HEK293 (cell line): ENCODE measurements at regions not wholly inside any gene's neighbourhood (a gene's known extent, or its start where the extent isn't known, plus 50 kb on each side); places are given as distances from the start of the nearest gene placed in this dataset.
"Not testable (repeated sequence)": the region's sequence is repeated elsewhere in the genome, so short reads cannot be mapped to it uniquely, and the experiment has no call there.

Source experiments
- CTCF ChIP-seq: fragments of 450-650 bp; formaldehyde crosslinking; IDR thresholded peaks from 2 replicates; pipeline ENCODE4 v1.5.1; 2016; ENCODE audit warnings: missing biosample characterization, missing genetic modification characterization
- ZNF341 ChIP-seq: fragments of 450-650 bp; formaldehyde crosslinking; IDR thresholded peaks from 2 replicates; pipeline ENCODE4; 2016; ENCODE audit warnings: low read depth, missing biosample characterization, missing genetic modification characterization
- ZNF791 ChIP-seq: fragments of 450-650 bp; formaldehyde crosslinking; IDR thresholded peaks from 2 replicates; pipeline ENCODE4 v1.5.1; 2016; ENCODE audit warnings: missing biosample characterization, missing genetic modification characterization

- TF ChIP-seq ZNF341, ZNF791, CTCF (tag by site-specific recombination): not testable (repeated sequence)
Measured at GRCh38 chr1:203998571-203998970, 74.3 kb upstream of the SOX13 start.
